SK-N-SH (cell line): ENCODE measurements at regions not wholly inside any gene's neighbourhood (a gene's known extent, or its start where the extent isn't known, plus 50 kb on each side); places are given as distances from the start of the nearest gene placed in this dataset.

Experiments used
- CTCF ChIA-PET: fragments of 300-600, 350-600 bp; formaldehyde crosslinking; extraction: SDS; loops from one replicate; lab custom pipeline; 2021; lab: Yijun Ruan, JAX
- POLR2A ChIA-PET: fragments of 350-600 bp; sonication (Branson Sonifier 250); formaldehyde crosslinking; extraction: SDS; loops from one replicate; lab custom pipeline; 2020; ENCODE audit warnings: antibody characterized with exemption, inconsistent platforms; lab: Yijun Ruan, JAX
- DNase-seq: peaks from one replicate; pipeline ENCODE4 v3.0.0; 2012
- H2AFZ ChIP-seq: fragments of 200-600 bp; sonication (generic); 2 replicates; pipeline ENCODE4 v1.8.1; 2016; ENCODE audit warnings: antibody characterized with exemption, mild to moderate bottlenecking, low read depth
- H3F3A ChIP-seq: fragments of 200-600 bp; sonication (generic); replicated peaks from 2 replicates; pipeline ENCODE3; 2016; ENCODE audit warnings: antibody characterized with exemption, mild to moderate bottlenecking; ENCODE audit not compliant: insufficient read depth
- H3K27ac ChIP-seq, 2 experiments: fragments of 200-500 bp in 1 of 2; fragments of 200-600 bp in 1 of 2; sonication (Bioruptor generic) in 1 of 2; sonication (generic), shearing (Covaris generic) in 1 of 2; 2 replicates each; pipeline versions ENCODE4 v1.5.1 to v1.6.1; 2014 to 2016; ENCODE audit warnings: low read depth in 2 of 2, inconsistent platforms in 1 of 2, low read length in 1 of 2, mild to moderate bottlenecking in 1 of 2, mixed read lengths in 1 of 2
- H3K27me3 ChIP-seq: fragments of 200-600 bp; sonication (generic), shearing (Covaris generic); 2 replicates; pipeline ENCODE4 v1.6.1; 2016; ENCODE audit warnings: mixed run types; ENCODE audit not compliant: insufficient read depth
- H3K36me3 ChIP-seq, 2 experiments: fragments of 200-500 bp in 1 of 2; fragments of 200-600 bp in 1 of 2; sonication (Bioruptor generic) in 1 of 2; sonication (generic) in 1 of 2; replicated peaks in 1 of 2; 2 replicates each; pipeline versions ENCODE3 to v1.5.1; 2014 to 2016; ENCODE audit warnings: low read length in 1 of 2, mild to moderate bottlenecking in 1 of 2; ENCODE audit not compliant: insufficient read depth in 2 of 2, control insufficient read depth in 1 of 2
- H3K4me1 ChIP-seq, 2 experiments: fragments of 200-500 bp in 1 of 2; fragments of 200-600 bp in 1 of 2; sonication (Bioruptor generic) in 1 of 2; sonication (generic), shearing (Covaris generic) in 1 of 2; 2 replicates each; pipeline versions ENCODE4 v1.5.1 to v1.6.1; 2014 to 2016; ENCODE audit warnings: low read depth in 1 of 2, low read length in 1 of 2, mixed run types in 1 of 2; ENCODE audit not compliant: insufficient read depth in 2 of 2, control insufficient read depth in 1 of 2
- H3K4me2 ChIP-seq: fragments of 200-600 bp; sonication (generic), shearing (Covaris generic); 2 replicates; pipeline ENCODE4 v1.6.1; 2017; ENCODE audit warnings: mixed run types
- H3K4me3 ChIP-seq, 2 experiments: fragments of 200-500 bp in 1 of 2; fragments of 200-600 bp in 1 of 2; sonication (Bioruptor generic) in 1 of 2; sonication (generic), shearing (Covaris generic) in 1 of 2; 2 replicates each; pipeline versions ENCODE4 v1.5.1 to v1.8.1; 2014 to 2016; ENCODE audit warnings: low read depth in 2 of 2, inconsistent platforms in 1 of 2, low read length in 1 of 2, mild to moderate bottlenecking in 1 of 2, mixed read lengths in 1 of 2, moderate library complexity in 1 of 2
- H3K79me2 ChIP-seq: fragments of 200-600 bp; sonication (generic); 2 replicates; pipeline ENCODE4 v1.8.1; 2017; ENCODE audit warnings: mild to moderate bottlenecking; ENCODE audit not compliant: insufficient read depth
- H3K9ac ChIP-seq: fragments of 200-600 bp; sonication (generic); 2 replicates; pipeline ENCODE4 v1.6.1; 2017; ENCODE audit warnings: mixed run types
- H3K9me2 ChIP-seq: fragments of 200-600 bp; sonication (generic); 2 replicates; pipeline ENCODE4 v1.6.1; 2017; ENCODE audit warnings: mixed run types
- H3K9me3 ChIP-seq: fragments of 200-600 bp; sonication (generic); 2 replicates; pipeline ENCODE4 v1.6.1; 2017; ENCODE audit warnings: mixed run types, mild to moderate bottlenecking, moderate library complexity
- H4K20me1 ChIP-seq: fragments of 200-600 bp; sonication (generic); 2 replicates; pipeline ENCODE4 v1.6.1; 2017; ENCODE audit warnings: mild to moderate bottlenecking, mixed run types; ENCODE audit not compliant: insufficient read depth
- EZH2phosphoT487 ChIP-seq: fragments of 200-600 bp; sonication (generic); IDR thresholded peaks from 2 replicates; pipeline ENCODE4 v1.6.1; 2017; ENCODE audit warnings: low read depth, mixed run types, mild to moderate bottlenecking, antibody characterized with exemption, moderate library complexity, borderline replicate concordance
- MEF2A ChIP-seq: IDR thresholded peaks from 2 replicates; pipeline ENCODE4 v1.4.0; 2012; ENCODE audit warnings: low read depth, borderline replicate concordance
- NRF1 ChIP-seq: IDR thresholded peaks from 2 replicates; pipeline ENCODE4 v1.6.1; 2012; ENCODE audit warnings: low read depth, mild to moderate bottlenecking, low read length
- RAD21 ChIP-seq: IDR thresholded peaks from 2 replicates; pipeline ENCODE4 v1.6.1; 2012; ENCODE audit warnings: mild to moderate bottlenecking, low read length
- RXRA ChIP-seq: IDR thresholded peaks from 2 replicates; pipeline ENCODE4 v1.4.0; 2012; ENCODE audit warnings: low read depth, mild to moderate bottlenecking, borderline replicate concordance
- WGBS: methylation state at CpG from one replicate; pipeline ENCODE4 v1.1.6; 2017; ENCODE audit warnings: low lambda C conversion rate; 5-methylcytosine and 5-hydroxymethylcytosine counted together
- TF ChIP-seq, protein P1 (sequence below): IDR thresholded peaks from 2 replicates; pipeline ENCODE4 v1.4.0; 2012; ENCODE audit warnings: low read depth
- TF ChIP-seq, protein P2 (sequence below): IDR thresholded peaks from 2 replicates; pipeline ENCODE4 v1.6.1; 2012; ENCODE audit warnings: mild to moderate bottlenecking, low read depth, low read length, moderate library complexity
- TF ChIP-seq, protein P3 (sequence below): fragments of 150-350 bp; IDR thresholded peaks from 2 replicates; pipeline ENCODE4 v1.6.1; 2017; ENCODE audit warnings: antibody characterized with exemption, low read length, low read depth, borderline replicate concordance
- TF ChIP-seq, protein P4 (sequence below): IDR thresholded peaks from 2 replicates; pipeline ENCODE4; 2012

DNA sequence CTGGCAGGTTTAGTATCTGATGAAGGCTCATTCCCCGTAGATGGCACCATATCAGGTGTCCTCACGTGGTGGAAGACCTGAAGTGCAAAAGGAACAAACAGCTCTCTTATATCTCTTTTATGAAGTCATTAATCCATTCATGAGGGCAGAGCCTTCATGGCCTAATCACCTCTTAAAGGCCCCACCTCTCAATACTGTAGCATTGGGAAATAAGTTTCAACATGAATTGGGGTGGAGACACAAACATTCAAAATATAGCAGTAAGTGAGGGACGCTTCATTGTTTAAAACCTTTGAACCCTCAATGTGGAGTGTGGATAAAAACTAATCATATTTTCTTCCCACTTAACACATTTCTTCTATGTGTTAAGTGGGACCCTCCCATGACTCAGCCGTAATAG, 489.4 kb upstream of the WWC1 start:
- H3K4me2 ChIP-seq: no peak overlapping the region
- 64% methylated on average over 4 of the region's 4 CpGs for WGBS
- H3K27ac ChIP-seq: no peak overlapping the region
- ChIA-PET CTCF (no interaction called here), POLR2A (no interaction called here)
- H3K79me2 ChIP-seq: no peaks in the 10 kb centered on the region
- H2AFZ ChIP-seq: no peak overlapping the region
- H3F3A ChIP-seq: peaks cover 4% of the 10 kb centered on the region
- TF ChIP-seq, protein P1, sequence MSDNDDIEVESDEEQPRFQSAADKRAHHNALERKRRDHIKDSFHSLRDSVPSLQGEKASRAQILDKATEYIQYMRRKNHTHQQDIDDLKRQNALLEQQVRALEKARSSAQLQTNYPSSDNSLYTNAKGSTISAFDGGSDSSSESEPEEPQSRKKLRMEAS: no peak
- no peak for TF ChIP-seq RAD21
- TF ChIP-seq RXRA: no peak
- TF ChIP-seq, protein P2, sequence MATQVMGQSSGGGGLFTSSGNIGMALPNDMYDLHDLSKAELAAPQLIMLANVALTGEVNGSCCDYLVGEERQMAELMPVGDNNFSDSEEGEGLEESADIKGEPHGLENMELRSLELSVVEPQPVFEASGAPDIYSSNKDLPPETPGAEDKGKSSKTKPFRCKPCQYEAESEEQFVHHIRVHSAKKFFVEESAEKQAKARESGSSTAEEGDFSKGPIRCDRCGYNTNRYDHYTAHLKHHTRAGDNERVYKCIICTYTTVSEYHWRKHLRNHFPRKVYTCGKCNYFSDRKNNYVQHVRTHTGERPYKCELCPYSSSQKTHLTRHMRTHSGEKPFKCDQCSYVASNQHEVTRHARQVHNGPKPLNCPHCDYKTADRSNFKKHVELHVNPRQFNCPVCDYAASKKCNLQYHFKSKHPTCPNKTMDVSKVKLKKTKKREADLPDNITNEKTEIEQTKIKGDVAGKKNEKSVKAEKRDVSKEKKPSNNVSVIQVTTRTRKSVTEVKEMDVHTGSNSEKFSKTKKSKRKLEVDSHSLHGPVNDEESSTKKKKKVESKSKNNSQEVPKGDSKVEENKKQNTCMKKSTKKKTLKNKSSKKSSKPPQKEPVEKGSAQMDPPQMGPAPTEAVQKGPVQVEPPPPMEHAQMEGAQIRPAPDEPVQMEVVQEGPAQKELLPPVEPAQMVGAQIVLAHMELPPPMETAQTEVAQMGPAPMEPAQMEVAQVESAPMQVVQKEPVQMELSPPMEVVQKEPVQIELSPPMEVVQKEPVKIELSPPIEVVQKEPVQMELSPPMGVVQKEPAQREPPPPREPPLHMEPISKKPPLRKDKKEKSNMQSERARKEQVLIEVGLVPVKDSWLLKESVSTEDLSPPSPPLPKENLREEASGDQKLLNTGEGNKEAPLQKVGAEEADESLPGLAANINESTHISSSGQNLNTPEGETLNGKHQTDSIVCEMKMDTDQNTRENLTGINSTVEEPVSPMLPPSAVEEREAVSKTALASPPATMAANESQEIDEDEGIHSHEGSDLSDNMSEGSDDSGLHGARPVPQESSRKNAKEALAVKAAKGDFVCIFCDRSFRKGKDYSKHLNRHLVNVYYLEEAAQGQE: no peak
- no peak for TF ChIP-seq EZH2phosphoT487
- TF ChIP-seq, protein P3, sequence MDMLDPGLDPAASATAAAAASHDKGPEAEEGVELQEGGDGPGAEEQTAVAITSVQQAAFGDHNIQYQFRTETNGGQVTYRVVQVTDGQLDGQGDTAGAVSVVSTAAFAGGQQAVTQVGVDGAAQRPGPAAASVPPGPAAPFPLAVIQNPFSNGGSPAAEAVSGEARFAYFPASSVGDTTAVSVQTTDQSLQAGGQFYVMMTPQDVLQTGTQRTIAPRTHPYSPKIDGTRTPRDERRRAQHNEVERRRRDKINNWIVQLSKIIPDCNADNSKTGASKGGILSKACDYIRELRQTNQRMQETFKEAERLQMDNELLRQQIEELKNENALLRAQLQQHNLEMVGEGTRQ: no peak
- no peak overlapping the region for H3K4me3 ChIP-seq
- H3K4me1 ChIP-seq: no peaks in the 10 kb centered on the region; a peak in 1 of 4 replicates
- no peaks in the 10 kb centered on the region for H4K20me1 ChIP-seq
- no peaks in the 10 kb centered on the region for H3K27me3 ChIP-seq
- no peaks in the 10 kb centered on the region for H3K36me3 ChIP-seq
- no peaks in the 10 kb centered on the region for H3K9me3 ChIP-seq
- DNase-seq: no peak
- H3K9ac ChIP-seq: no peak overlapping the region
- no peaks in the 10 kb centered on the region for H3K9me2 ChIP-seq

DNA sequence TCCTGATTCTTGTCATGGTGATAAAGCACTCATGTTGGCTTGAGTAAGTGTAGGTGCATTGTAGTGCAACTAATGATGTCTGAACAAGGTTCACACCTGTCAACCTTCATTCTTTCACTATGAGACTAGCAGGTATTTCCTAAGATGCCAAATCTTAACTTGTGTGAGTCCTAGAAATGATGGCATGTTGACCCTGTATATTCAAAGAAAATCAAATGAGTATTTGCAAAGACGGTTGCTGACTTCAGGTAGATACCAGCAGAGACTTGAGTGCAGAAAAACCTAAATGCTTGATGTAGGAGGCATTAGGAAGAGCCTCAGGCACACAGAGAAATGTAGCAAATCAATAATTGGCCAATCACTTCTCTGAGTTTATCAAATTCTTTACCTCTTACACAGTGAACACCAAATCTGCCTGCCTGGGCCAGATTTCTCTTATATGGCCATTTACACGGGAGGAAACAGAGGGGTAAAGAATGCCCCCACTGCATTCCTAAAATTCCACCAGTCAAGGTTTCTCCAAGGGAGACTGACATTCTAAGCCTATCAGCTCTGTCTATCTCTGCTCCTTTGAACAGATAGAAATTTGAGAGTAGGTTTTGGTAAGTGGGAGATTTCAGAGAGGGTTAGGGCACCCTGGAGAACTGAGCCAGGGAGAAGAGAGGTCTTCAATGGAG, 488.6 kb upstream of the WWC1 start:
- no peaks in the 10 kb centered on the region for H3K27me3 ChIP-seq
- H3K4me2 ChIP-seq: no peak overlapping the region
- no peak for DNase-seq

More for the DNA sequence above, 488.6 kb upstream of the WWC1 start:
- no peak overlapping the region for H3K27ac ChIP-seq
- H3K9me2 ChIP-seq: no peaks in the 10 kb centered on the region
- no peak overlapping the region for H3K4me3 ChIP-seq
- no peak overlapping the region for H3K9ac ChIP-seq
- no peak overlapping the region for H2AFZ ChIP-seq
- H3K4me1 ChIP-seq: no peaks in the 10 kb centered on the region; a peak in 1 of 4 replicates
- H3K36me3 ChIP-seq: no peaks in the 10 kb centered on the region
- H3K79me2 ChIP-seq: no peaks in the 10 kb centered on the region
- no peaks in the 10 kb centered on the region for H3K9me3 ChIP-seq
- ChIA-PET POLR2A (no interaction called here), CTCF (no interaction called here)
- WGBS: 15% methylated on average over 2 of the region's 2 CpGs
- H3F3A ChIP-seq: peaks cover 4% of the 10 kb centered on the region
- TF ChIP-seq, protein P4, sequence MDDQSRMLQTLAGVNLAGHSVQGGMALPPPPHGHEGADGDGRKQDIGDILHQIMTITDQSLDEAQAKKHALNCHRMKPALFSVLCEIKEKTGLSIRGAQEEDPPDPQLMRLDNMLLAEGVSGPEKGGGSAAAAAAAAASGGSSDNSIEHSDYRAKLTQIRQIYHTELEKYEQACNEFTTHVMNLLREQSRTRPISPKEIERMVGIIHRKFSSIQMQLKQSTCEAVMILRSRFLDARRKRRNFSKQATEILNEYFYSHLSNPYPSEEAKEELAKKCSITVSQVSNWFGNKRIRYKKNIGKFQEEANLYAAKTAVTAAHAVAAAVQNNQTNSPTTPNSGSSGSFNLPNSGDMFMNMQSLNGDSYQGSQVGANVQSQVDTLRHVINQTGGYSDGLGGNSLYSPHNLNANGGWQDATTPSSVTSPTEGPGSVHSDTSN: no peak
- TF ChIP-seq MEF2A (no peak), NRF1 (no peak)
- no peaks in the 10 kb centered on the region for H4K20me1 ChIP-seq
